ENCODE measurements at regions not wholly inside any gene's neighbourhood (a gene's known extent, or its start where the extent isn't known, plus 50 kb on each side); places are given as distances from the start of the nearest gene placed in this dataset.

- no peak for TF ChIP-seq CTCF (IDR thresholded peaks at IDR 0.05; ENCODE audit: low read depth, low read length, poor library complexity, severe bottlenecking)
- TF ChIP-seq EZH2phosphoT487 (IDR thresholded peaks at IDR 0.05; ENCODE audit: borderline replicate concordance, low read length), result no peak
Observed at GRCh38 chr17:63069245-63069644, 103.2 kb downstream of the TANC2 start.
